Neuronal stem cell (in vitro differentiated cells): ENCODE measurements at regions not wholly inside any gene's neighbourhood (a gene's known extent, or its start where the extent isn't known, plus 50 kb on each side); places are given as distances from the start of the nearest gene placed in this dataset.
A peak's percentile ranks its signal among the peaks of the same experiment; 100 is the strongest.

Source experiments
- DNase-seq: peaks from one replicate; pipeline ENCODE4 v3.0.0-alpha.2; 2013; ENCODE audit warnings: low spot score
- H2AFZ ChIP-seq: one replicate; pipeline ENCODE4 v1.6.1; 2013; ENCODE audit warnings: mild to moderate bottlenecking, low read length, inconsistent platforms
- H2AK5ac ChIP-seq: 2 replicates; pipeline ENCODE4 v1.6.1; 2013; ENCODE audit warnings: low read depth, mild to moderate bottlenecking, inconsistent platforms, low read length, moderate library complexity, mixed read lengths
- H2BK120ac ChIP-seq: 2 replicates; pipeline ENCODE4 v1.6.1; 2013; ENCODE audit warnings: low read depth, mild to moderate bottlenecking, inconsistent platforms, low read length, moderate library complexity, mixed read lengths
- H2BK12ac ChIP-seq: one replicate; pipeline ENCODE4 v1.6.1; 2013; ENCODE audit warnings: low read length, inconsistent platforms
- H2BK15ac ChIP-seq: 2 replicates; pipeline ENCODE4 v1.6.1; 2013; ENCODE audit warnings: mild to moderate bottlenecking, low read length, inconsistent platforms, mixed read lengths
- H2BK5ac ChIP-seq: one replicate; pipeline ENCODE4 v1.6.1; 2013; ENCODE audit warnings: inconsistent platforms, mild to moderate bottlenecking, low read length, moderate library complexity
- H3K14ac ChIP-seq: one replicate; pipeline ENCODE4 v1.6.1; 2013; ENCODE audit warnings: low read length, inconsistent platforms
- H3K18ac ChIP-seq: 2 replicates; pipeline ENCODE4 v1.6.1; 2013; ENCODE audit warnings: low read length, inconsistent platforms
- H3K23ac ChIP-seq: 2 replicates; pipeline ENCODE4 v1.6.1; 2013; ENCODE audit warnings: low read depth, mild to moderate bottlenecking, mixed read lengths, low read length, inconsistent platforms; ENCODE audit not compliant: poor library complexity
- H3K27ac ChIP-seq: replicated peaks from 3 replicates; pipeline ENCODE4 v1.5.1; 2013; ENCODE audit warnings: low read length, inconsistent platforms
- H3K27me3 ChIP-seq, 3 experiments: 2 replicates each; pipeline ENCODE4 v1.6.1; 2013; ENCODE audit warnings: low read length in 3 of 3, mild to moderate bottlenecking in 2 of 3, inconsistent platforms in 1 of 3, low read depth in 1 of 3, mixed read lengths in 1 of 3, moderate library complexity in 1 of 3; ENCODE audit not compliant: control insufficient read depth in 3 of 3, insufficient read depth in 3 of 3
- H3K36me3 ChIP-seq, 2 donors: replicated peaks in 1 of 2; 2 replicates each; pipeline ENCODE4 v1.6.1; 2013; ENCODE audit warnings: low read length in 2 of 2; ENCODE audit not compliant: control insufficient read depth in 2 of 2, insufficient read depth in 2 of 2
- H3K4ac ChIP-seq: 2 replicates; pipeline ENCODE4 v1.6.1; 2013; ENCODE audit warnings: inconsistent platforms, mild to moderate bottlenecking, low read length, moderate library complexity
- H3K4me1 ChIP-seq, 2 donors: 1 replicate in 1 of 2; 2 replicates in 1 of 2; pipeline ENCODE4 v1.6.1; 2013; ENCODE audit warnings: low read length in 2 of 2, low read depth in 1 of 2; ENCODE audit not compliant: control insufficient read depth in 2 of 2, insufficient read depth in 1 of 2
- H3K4me2 ChIP-seq: one replicate; pipeline ENCODE4 v1.6.1; 2013; ENCODE audit warnings: mild to moderate bottlenecking, low read length, inconsistent platforms; ENCODE audit not compliant: insufficient read depth, poor library complexity, severe bottlenecking
- H3K4me3 ChIP-seq, 2 donors: 2 replicates each; pipeline ENCODE4 v1.5.1; 2013; ENCODE audit warnings: low read length in 2 of 2, mild to moderate bottlenecking in 2 of 2, inconsistent platforms in 1 of 2, moderate library complexity in 1 of 2
- H3K79me1 ChIP-seq: one replicate; pipeline ENCODE4 v1.6.1; 2013; ENCODE audit warnings: low read depth, mild to moderate bottlenecking, inconsistent platforms, low read length, moderate library complexity
- H3K9ac ChIP-seq: one replicate; pipeline ENCODE4 v1.6.1; 2013; ENCODE audit warnings: mild to moderate bottlenecking, low read depth, low read length, inconsistent platforms; ENCODE audit not compliant: poor library complexity
- H3K9me3 ChIP-seq, 2 donors: replicated peaks in 1 of 2; 2 replicates each; pipeline versions ENCODE3 to v1.6.1; 2013; ENCODE audit warnings: low read length in 2 of 2, mild to moderate bottlenecking in 2 of 2, inconsistent platforms in 1 of 2, low read depth in 1 of 2, mixed read lengths in 1 of 2, moderate library complexity in 1 of 2; ENCODE audit not compliant: control insufficient read depth in 2 of 2, insufficient read depth in 1 of 2
- H4K8ac ChIP-seq: one replicate; pipeline ENCODE4 v1.6.1; 2013; ENCODE audit warnings: low read depth, mild to moderate bottlenecking, inconsistent platforms, low read length, moderate library complexity
- H4K91ac ChIP-seq: one replicate; pipeline ENCODE4 v1.6.1; 2013; ENCODE audit warnings: low read length, low read depth, mild to moderate bottlenecking, inconsistent platforms; ENCODE audit not compliant: poor library complexity
- WGBS, 2 donors: extraction: QIAGEN DNeasy Blood & Tissue Kit; methylation state at CpG; one replicate each; pipeline ENCODE4 v1.1.7; 2013; ENCODE audit warnings: missing lambda C conversion rate in 2 of 2, mixed read lengths in 1 of 2; ENCODE audit not compliant: insufficient read length in 2 of 2, insufficient replicate concordance in 1 of 2; ENCODE audit errors: extremely low coverage in 2 of 2; 5-methylcytosine and 5-hydroxymethylcytosine counted together

- Histone ChIP-seq H3K79me1 (no peaks in the 10 kb centered on the region), H4K91ac (no peak overlapping the region), H2BK12ac (no peak overlapping the region), H3K4me3 (no peak overlapping the region), H3K4me2 (no peak overlapping the region), H3K14ac (no peak overlapping the region), H3K4ac (no peak overlapping the region), H3K27me3 (no peaks in the 10 kb centered on the region), H3K9me3 (no peaks in the 10 kb centered on the region), H2AFZ (no peak overlapping the region), H3K18ac (no peak overlapping the region), H4K8ac (no peak overlapping the region), H3K9ac (no peak overlapping the region), H3K4me1 (no peaks in the 10 kb centered on the region), H2BK5ac (no peak overlapping the region), H2BK120ac (no peak overlapping the region), H2BK15ac (no peak overlapping the region), H3K27ac (no peak overlapping the region), H2AK5ac (no peak overlapping the region), H3K23ac (no peak overlapping the region), H3K36me3 (no peaks in the 10 kb centered on the region)
- no CpG with 5 or more reads among the region's 7 CpGs for WGBS, 2 donors
- no peak for DNase-seq
These were observed 200.4 kb upstream of the SRRM4 start for GRCh38 chr12:118780939-118781338.

GRCh38 chr12:118781692-118782091 lies 199.6 kb upstream of the SRRM4 start:
- H3K9ac ChIP-seq: no peak overlapping the region
- no peak overlapping the region for H3K27ac ChIP-seq
- H2BK120ac ChIP-seq: no peak overlapping the region
- no peak overlapping the region for H3K23ac ChIP-seq
- H2BK5ac ChIP-seq: no peak overlapping the region
- no peaks in the 10 kb centered on the region for H3K9me3 ChIP-seq
- H3K79me1 ChIP-seq: no peaks in the 10 kb centered on the region
- H2AK5ac ChIP-seq: no peak overlapping the region
- no peak overlapping the region for H3K4ac ChIP-seq
- H2AFZ ChIP-seq: no peak overlapping the region
- H3K27me3 ChIP-seq: no peaks in the 10 kb centered on the region
- DNase-seq: no peak
- H3K36me3 ChIP-seq: no peaks in the 10 kb centered on the region
- no peak overlapping the region for H2BK12ac ChIP-seq
- H3K14ac ChIP-seq: no peak overlapping the region
- no CpG with 5 or more reads among the region's 3 CpGs for WGBS, 2 donors
- H4K91ac ChIP-seq: no peak overlapping the region
- H3K4me2 ChIP-seq: no peak overlapping the region
- no peak overlapping the region for H3K4me3 ChIP-seq
- no peak overlapping the region for H4K8ac ChIP-seq
- H3K4me1 ChIP-seq: no peaks in the 10 kb centered on the region
- H2BK15ac ChIP-seq: no peak overlapping the region
- no peak overlapping the region for H3K18ac ChIP-seq

GRCh38 chr12:118783703-118784102 lies 197.6 kb upstream of the SRRM4 start:
- no peak overlapping the region for H2AK5ac ChIP-seq
- H3K4me1 ChIP-seq: no peaks in the 10 kb centered on the region
- WGBS, 2 donors: no CpG with 5 or more reads among the region's 2 CpGs
- no peak overlapping the region for H2BK120ac ChIP-seq
- H3K9me3 ChIP-seq: no peaks in the 10 kb centered on the region
- no peak overlapping the region for H3K18ac ChIP-seq
- H3K27me3 ChIP-seq: no peaks in the 10 kb centered on the region
- H4K91ac ChIP-seq: no peak overlapping the region
- H3K36me3 ChIP-seq: no peaks in the 10 kb centered on the region
- no peak for DNase-seq
- H3K4ac ChIP-seq: no peak overlapping the region
- peak overlapping the region in 1 of 2 donors; percentile 1 for H3K4me3 ChIP-seq
- H3K27ac ChIP-seq: no peak overlapping the region
- H2AFZ ChIP-seq: no peak overlapping the region
- H2BK5ac ChIP-seq: no peak overlapping the region
- H3K4me2 ChIP-seq: no peak overlapping the region
- no peak overlapping the region for H2BK15ac ChIP-seq
- no peak overlapping the region for H4K8ac ChIP-seq
- H3K23ac ChIP-seq: no peak overlapping the region
- no peaks in the 10 kb centered on the region for H3K79me1 ChIP-seq
- no peak overlapping the region for H2BK12ac ChIP-seq
- H3K14ac ChIP-seq: no peak overlapping the region
- no peak overlapping the region for H3K9ac ChIP-seq

- WGBS, 2 donors: no CpG with 5 or more reads among the region's 1 CpG
These were observed 190.8 kb upstream of the SRRM4 start for GRCh38 chr12:118790578-118790977.

More at GRCh38 chr12:118790578-118790977, 190.8 kb upstream of the SRRM4 start:
- Histone ChIP-seq H3K4me1 (no peaks in the 10 kb centered on the region), H3K27me3 (no peaks in the 10 kb centered on the region), H3K79me1 (no peaks in the 10 kb centered on the region), H3K27ac (no peak overlapping the region), H2BK5ac (no peak overlapping the region), H3K4me2 (no peak overlapping the region), H2AK5ac (no peak overlapping the region), H3K23ac (no peak overlapping the region), H3K4me3 (no peak overlapping the region), H2BK12ac (no peak overlapping the region), H3K36me3 (no peaks in the 10 kb centered on the region), H3K18ac (no peak overlapping the region), H4K91ac (no peak overlapping the region), H2BK15ac (no peak overlapping the region), H3K14ac (no peak overlapping the region), H3K9ac (no peak overlapping the region), H2BK120ac (no peak overlapping the region), H4K8ac (no peak overlapping the region), H2AFZ (no peak overlapping the region), H3K9me3 (no peaks in the 10 kb centered on the region), H3K4ac (no peak overlapping the region)
- DNase-seq: no peak
